HG02610 (cell line): ENCODE measurements at regions not wholly inside any gene's neighbourhood (a gene's known extent, or its start where the extent isn't known, plus 50 kb on each side); places are given as distances from the start of the nearest gene placed in this dataset.
"Not testable (repeated sequence)": the region's sequence is repeated elsewhere in the genome, so short reads cannot be mapped to it uniquely, and the experiment has no call there.

ENCODE experiments used
- ATAC-seq: cut with Tn5 transposase; IDR thresholded peaks from one replicate; pipeline ENCODE4 v1.9.1; 2021; ENCODE audit warnings: mild to moderate bottlenecking, moderate library complexity; ENCODE audit not compliant: unreplicated experiment

GRCh38 chr14:89534902-89535685 lies 118.1 kb upstream of the FOXN3 start:
- ATAC-seq: no peak

DNA sequence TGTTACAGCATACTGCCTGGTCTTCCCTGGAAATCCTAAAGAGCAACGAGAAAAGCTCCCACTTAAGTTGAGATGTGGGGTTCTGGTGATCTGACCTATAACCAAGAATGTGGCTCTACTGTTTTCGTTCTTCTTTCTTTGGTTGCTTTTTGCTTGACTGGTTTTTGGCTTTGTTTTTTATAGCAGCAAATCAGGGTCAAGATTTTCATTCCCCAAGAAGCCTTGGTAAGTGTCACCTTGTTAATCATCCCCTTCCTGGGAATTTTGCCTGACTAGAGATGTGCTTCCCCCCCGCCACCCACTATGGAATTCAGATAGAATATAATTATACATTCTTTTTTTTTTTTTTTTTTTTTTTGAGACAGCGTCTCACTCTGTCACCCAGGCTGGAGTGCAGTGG lies 116.7 kb upstream of the FOXN3 start:
- ATAC-seq: no peak

- ATAC-seq: no peak
These were observed 116.1 kb upstream of the FOXN3 start for GRCh38 chr14:89533136-89533535.

DNA sequence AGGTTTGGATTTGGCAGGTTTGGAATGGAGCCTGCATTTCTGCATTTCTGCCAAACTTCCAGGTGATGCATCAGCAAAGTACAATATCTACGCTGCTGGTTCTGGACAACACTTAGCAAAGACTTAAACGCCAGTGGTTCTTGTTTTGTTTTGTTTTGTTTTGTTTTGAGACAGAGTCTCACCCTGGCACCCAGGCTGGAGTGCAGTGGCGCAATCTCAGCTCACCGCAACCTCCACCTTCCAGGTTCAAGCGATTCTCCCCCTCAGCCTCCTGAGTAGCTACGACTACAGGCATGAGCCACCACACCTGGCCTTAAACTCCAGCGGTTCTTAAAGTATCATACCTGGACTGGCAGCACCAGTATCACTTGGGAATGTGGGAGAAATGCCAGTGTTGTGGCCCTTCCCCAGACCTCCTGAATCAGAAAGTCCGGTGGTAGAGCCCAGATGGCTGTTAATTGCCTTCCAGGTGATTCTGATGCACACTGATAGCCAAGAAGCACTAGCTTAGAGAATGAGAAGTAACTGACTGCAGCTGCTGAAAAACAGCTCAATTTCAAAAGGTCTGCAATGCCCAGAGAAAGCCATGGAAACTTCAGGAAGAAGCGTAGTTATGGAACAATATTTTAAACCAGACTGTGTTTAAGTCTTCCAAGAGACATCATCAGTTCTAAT lies 114.8 kb upstream of the FOXN3 start:
- ATAC-seq: no peak

GRCh38 chr14:89524990-89525667 lies 108.1 kb upstream of the FOXN3 start:
- no peak for ATAC-seq

DNA sequence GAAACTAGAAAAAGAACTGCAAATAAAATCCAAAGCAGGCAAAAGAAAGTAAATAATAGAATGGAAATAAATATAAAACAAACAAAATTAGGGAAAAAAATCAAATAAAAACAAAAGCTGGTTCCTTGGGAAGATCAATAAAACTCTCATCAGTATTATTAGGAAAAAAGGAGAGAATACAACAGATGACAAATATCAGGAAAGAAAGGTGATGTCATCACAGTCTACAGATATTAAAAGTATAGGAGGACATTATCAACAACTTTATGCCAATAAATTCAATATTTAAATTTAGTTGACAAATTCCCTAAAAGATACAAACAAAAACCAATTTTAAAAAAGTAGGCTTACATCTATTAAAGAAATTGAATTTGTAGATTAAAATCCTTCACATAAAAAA lies 107.4 kb upstream of the FOXN3 start:
- no peak for ATAC-seq

DNA sequence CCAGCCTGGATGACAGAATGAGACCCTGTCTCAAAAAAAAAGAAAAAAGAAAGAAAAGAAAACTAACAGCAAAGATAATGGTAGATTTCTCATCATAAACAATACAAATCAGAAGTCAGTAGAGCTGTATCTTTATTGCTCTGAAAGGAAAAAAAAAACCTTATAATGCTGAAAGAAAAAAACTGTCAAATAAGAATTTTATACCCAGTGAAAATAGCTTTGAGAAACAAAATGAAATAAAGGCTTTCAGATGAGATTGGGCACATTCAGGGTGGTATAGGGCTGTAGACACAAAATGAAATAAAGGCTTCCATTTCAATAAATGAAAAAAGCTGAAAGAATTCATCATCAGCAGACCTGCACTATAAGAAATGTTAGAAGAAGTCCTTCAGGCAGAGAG lies 105.0 kb upstream of the FOXN3 start:
- no peak for ATAC-seq

DNA sequence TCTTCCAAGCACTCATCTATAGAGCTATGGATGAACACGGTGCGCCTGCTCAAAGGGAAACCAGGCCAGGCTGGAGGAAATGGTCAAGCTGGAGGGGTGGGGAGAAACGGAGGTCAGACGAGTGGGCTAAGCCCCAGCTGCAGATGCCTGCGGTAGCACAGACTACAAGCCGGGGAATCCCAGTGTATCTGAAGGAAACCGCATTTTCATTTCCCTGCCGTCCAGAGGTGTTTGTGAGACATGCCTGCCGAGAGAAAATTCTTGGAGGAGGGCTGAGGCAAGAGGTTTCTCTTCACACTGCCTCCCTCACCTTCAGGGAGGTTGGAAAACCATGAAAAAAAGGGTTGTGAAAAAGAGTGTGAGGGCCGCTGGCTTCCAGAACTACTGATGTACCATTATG lies 102.0 kb upstream of the FOXN3 start:
- ATAC-seq: no peak

- no peak for ATAC-seq
These were observed 99.1 kb upstream of the FOXN3 start for GRCh38 chr14:89516173-89516572.

DNA sequence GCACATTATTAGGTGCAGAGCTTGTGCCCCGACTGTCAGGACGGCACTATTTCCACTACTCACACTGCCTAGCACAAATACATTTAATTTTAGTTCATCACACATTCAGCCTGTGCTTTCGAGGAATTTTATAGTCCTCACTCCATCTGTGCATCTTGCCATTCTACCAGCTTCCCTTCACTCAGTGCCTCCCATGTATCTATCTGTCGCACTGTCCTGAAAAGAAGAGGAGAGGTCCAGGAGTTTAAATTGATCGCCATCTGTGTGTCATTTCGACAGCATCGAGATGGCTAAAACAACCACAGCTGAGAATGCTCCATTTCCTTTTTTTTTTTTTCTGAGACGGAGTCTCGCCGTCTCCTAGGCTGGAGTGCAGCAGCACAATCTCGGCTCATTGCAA lies 97.6 kb upstream of the FOXN3 start:
- no peak for ATAC-seq

GRCh38 chr14:89509891-89510290 lies 92.9 kb upstream of the FOXN3 start:
- no peak for ATAC-seq

DNA sequence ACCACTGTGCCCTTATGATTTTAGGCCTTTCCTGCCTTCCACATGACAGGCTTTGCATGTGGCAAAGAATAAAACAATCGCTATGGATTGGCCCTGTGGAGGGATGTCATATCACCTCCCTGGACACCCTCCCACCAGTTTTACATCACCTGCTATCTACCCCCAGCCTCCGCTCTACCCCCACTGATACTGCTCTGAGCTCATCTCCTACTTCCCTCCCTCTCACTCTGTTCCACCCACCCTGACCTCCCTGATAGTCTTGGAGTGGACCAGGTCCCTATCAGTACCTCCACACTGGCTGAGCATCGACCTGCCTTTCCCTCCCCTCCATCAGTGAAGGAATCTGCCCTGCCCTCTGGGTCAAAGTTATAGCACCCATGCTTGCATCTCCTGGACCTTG lies 91.8 kb upstream of the FOXN3 start:
- no peak for ATAC-seq

DNA sequence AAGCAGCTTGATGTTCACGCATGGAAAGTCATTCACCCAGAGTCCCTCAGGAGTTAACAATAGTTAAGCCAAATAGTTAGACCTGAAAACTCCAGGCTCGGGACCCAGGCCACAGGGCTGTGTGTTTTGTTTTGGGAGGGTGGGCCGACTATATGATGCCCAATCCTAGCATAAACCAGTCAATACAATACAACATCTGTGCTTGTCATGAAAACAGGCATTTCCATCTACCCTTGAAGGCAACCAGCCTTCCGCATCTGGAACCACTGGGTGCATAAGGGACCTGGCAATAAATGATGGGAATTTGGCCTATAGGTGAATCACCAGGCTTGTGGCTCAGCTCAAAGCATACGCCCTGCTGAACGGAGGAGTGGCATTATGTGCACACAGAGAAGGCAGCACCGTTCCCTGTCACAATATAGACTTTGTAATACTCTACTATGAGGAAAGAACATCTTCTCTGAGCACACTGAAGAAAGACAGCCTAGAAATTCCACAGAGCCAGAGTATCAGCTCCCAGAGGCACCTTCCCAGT lies 91.0 kb upstream of the FOXN3 start:
- ATAC-seq: no peak

GRCh38 chr14:89507521-89507920 lies 90.5 kb upstream of the FOXN3 start:
- peak; percentile 31 for ATAC-seq

DNA sequence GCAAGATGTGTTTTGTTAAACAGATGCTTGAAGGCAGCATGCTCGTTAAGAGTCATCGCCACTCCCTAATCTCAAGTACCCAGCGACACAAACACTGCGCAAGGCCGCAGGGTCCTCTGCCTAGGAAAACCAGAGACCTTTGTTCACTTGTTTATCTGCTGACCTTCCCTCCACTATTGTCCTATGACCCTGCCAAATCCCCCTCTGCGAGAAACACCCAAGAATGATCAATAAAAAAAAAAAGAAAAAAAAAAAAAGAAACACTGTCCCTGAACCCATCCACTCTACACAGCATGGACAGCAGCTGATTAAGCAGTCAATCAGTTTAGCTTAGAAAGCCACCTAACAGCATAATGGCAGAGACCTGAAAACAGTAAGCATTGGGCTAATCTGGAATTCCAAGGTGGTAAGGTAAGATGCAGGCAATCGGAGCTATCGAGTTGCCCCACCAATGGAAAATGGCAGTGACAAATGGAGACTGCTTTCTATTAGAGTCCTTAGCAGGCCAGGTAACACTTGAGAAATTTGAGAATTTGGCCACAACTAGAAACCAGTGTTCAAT lies 89.9 kb upstream of the FOXN3 start:
- not testable (repeated sequence) for ATAC-seq

DNA sequence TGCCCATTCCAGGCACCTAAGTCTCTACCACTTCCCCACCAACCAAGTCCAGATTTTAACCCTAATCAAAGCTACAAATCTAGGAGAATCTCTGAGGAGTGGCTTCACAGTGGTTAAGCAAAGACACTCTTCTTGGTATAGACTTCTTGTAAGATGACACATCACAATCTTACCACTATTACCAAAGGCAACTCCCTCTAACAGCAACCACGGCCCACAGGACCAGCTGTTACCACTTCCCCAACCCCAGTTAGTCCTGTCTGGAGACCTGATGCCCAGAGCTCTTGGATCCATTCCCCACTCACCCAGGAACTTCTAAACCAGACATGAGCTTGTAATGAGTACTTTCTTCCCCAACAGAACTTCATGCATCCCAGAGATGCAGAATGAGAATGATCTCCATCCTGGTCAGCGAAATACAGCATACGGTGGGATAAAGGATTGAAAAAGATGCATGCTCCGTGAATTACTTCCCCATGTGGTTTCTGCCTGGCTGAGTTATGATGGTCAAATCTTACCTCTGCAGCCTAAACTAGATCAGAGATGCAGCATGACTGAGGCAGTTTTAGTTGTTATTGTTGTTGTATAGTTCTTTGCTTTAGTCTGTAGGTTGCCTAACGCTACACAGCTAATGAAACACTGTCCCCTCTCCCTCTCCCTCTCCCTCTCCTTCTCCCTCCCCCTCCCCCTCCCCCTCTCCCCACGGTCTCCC lies 87.7 kb upstream of the FOXN3 start:
- peak; percentile 87 for ATAC-seq

DNA sequence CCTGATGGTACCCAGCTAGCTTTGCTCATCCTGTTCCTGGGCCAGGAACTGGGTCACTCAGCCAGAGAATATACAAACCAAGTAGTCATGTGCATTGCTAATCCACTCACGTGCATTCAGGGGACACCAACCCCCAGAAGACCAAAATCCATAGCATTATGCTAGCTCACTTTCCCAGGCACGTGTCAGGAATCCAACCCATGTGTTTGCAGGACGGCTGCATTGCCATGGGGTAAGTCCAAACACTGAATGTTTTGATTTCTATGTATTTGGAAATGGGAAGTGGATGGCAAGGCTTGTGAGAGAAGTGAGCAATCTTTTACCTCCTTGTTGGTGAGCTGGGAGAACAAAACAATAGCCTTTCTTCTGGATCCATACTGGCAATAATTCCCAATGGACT lies 87.1 kb upstream of the FOXN3 start:
- no peak for ATAC-seq

DNA sequence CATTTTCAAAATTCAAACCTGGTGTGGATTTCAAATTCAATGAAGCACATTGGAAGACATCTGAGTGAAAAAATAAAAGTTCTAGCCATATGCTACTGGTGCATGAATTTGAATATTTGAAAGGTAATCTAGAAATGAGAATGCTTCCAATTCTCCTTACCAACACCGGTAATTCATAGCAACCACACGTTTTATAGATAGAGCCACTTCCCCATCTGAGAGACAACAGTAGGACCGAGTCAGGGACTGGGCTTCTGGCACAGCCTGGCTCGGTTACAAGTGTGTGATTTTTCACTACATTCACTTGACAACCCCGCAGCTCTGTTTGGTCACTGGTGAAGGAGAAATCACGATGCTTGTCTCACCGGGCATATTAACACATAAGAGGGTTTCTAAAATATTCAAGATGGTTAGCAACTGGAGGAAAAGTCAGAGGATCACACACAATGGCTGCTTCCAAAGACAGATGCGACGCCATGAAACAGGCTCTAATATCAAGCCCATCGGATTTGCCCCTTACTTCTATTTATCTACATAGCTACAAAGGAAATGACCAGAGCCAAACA lies 86.5 kb upstream of the FOXN3 start:
- ATAC-seq: peak; percentile 36

DNA sequence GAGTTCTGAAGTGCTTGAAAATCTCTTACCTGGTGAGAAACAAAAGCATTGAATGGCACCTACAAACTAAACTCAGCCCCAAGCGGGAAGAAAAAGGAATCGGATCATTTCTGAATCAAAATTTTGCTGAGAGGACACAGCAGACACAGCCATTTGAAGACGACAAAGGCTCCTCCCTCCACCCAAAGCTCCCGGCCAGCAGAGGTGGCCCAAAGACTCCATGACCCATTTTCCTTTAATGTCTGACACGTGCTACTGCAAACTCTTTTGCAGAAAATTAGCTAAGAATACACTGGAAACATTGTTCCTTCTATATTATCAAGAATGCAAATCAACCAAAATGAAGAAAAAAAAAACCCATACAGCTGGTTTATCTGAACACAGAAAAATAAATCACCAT lies 85.9 kb upstream of the FOXN3 start:
- no peak for ATAC-seq

- ATAC-seq: no peak
These were observed 84.3 kb upstream of the FOXN3 start for GRCh38 chr14:89501381-89501780.

- no peak for ATAC-seq
These were observed 83.3 kb upstream of the FOXN3 start for GRCh38 chr14:89500303-89500702.
